Renal cortex interstitium (tissue), 11 donors: ENCODE measurements at regions not wholly inside any gene's neighbourhood (a gene's known extent, or its start where the extent isn't known, plus 50 kb on each side); places are given as distances from the start of the nearest gene placed in this dataset.

Experiments
- DNase-seq, 11 donors: peaks; one replicate each; pipeline ENCODE4 v3.0.0-alpha.2; 2013; ENCODE audit warnings: low read depth in 9 of 11, low spot score in 4 of 11; ENCODE audit errors: extremely low read depth in 1 of 11

DNA sequence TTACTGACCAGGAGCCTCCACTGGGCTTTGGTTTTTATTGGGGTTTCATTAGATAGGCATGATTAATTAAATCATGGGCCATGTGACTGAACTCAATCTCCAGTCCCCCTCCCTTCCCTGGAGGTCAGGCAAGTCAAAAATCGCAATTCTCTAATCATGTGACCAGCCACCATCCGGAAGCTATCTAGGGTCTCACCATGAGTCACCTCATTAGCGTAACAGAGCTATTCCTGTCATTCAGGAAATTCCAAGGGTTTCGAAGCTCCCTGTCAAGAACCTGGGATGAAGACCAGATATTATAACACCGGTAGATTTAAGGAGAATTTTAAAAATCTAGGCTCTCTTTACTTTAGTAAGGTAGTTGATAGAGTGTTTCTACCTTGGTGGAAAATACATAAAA is 180.3 kb upstream of the TCF4 start:
- DNase-seq = no peak

DNA sequence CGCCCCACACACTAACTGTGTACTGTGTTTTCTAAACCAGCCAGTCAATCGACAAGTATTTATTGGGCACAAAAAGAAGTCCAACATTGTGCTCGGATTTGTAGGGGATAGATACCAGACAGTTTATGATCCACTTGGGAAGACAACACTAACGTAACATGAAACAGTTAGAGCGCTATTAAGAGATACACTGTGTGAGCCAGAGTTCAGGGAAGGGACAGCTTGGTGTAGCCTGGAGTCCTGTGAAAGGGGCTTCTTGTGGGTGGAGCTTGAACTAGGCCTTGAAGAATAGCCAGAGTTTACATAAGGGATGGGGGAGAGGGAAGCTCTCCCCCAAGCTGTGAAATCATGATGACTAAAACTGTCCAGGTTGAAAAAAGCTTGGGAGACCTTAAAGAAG is 176.4 kb upstream of the TCF4 start:
- DNase-seq = no peak

DNA sequence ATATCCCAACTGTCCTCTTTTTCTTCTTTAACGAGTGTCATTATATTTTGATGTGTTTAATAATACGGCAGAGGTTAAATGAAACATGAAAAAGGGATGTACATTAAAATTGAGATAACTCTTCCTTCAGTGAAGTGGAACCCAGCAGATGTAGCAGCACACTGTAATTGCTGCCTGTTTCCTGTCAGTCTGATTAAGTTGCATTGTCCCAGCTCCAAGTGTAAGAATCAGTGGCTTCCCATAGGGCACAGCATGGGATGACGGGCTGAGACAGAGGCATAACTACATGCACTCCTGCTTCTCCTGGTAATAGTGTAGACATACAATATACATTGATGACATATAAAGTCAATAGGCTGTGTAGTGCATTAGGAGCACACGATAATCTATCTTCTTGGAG is 175.8 kb upstream of the TCF4 start:
- no peak for DNase-seq

DNA sequence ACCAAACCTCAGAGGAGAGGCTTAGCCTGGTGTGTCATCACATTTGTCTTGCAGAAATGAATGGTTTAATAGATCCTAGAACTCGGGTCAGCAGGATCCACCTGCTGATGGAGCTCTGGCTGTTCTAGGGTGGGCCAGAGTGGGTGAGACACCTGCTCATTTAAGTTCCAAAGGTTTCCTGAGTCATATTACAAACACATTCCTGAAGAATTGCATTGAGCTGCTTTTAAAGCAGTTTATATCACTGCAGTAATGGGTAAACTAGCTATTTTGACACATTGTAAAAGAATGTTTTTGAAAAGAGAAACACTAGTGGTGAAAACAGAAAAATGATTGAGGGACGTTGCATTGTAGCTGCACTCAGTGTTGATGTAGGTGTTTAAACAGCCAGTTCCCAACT is 175.3 kb upstream of the TCF4 start:
- DNase-seq = no peak

DNA sequence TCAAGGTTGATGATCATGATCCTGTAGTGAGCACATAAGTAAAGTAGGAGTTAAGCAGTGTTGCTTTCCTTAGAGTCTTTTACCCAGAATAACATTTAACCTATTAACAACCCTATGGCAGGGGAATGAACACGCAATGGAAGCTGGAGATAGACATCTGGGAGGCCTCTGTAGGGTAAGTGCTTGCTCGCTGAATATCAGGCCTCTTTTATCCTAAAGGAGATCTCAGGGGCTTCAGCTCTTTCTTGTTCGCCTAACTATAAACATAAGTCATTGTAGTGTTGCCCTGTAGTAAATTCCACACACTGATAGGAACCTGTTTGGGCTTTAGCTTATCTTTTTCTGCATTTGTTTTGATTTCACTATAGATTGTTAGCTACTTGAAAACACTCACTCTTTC is 174.4 kb upstream of the TCF4 start:
- DNase-seq = no peak

DNA sequence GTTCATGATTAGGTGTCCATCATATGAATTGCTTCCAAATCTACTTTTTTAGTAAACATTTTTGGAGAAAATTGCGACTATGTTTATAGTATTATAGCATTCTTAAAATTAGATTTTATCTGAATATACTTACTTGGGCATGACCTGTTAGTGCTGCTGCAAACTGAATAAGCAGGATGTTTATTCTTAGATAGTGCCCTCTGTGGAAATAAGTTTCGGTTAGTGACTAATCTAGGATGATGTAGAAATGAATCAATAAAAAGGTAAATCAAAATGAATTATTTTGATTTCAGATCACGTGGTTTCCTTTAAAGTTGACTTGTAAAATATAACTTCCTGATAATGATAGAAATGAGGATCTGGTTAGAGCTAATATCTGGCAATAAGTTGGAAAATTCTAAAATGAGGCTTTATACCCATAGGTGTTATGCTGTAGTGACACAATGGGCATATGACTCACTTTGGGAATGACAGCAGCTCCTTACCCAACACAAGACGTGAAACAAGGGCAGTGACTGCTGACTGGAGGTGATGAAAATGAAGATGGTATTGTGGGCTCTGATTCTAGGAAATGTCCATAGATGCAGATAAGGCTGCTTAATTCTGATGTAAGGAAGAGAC is 165.8 kb upstream of the TCF4 start:
- no peak for DNase-seq

DNA sequence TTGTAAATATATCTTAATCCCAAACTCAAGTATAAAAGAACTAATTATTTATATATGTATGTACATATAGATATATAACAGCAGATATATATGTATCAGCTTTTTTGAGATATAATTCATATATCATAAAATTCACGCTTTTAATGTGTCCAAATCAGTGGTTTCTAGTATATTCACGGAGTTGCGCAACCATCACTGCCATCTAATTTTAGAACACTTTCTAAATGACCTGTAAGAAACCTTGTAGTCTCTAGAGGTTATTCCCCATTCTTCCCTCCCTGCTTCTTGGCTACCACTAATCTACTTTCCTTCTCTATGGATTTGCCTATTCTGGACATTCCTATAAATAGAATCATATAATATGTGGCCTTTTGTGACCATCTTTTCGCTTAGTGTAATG is 163.5 kb upstream of the TCF4 start:
- no peak for DNase-seq

DNA sequence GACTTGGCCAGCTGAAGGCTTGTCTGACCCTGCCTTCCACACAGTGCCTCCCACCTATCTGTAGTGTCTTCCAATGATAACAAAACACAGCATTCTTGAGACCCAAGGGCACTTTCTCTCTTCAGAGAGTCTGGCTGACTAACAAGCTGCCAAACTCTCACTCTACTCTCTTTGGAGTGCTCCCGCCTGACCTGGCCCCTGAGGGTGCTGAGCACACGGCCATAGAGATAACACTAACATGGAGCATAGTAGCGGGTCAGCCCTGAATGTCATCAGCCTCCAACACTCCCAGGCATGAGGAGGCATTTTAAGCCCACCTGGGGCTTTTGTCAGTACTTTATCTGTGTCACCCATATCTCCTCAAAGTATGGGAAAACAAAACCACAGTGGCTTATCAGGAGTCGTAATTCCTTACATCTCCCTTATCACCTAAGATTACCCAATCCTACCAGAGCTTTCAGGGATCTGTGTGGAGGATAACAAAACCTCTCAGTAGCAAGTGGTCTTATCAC is 160.3 kb upstream of the TCF4 start:
- no peak for DNase-seq

DNA sequence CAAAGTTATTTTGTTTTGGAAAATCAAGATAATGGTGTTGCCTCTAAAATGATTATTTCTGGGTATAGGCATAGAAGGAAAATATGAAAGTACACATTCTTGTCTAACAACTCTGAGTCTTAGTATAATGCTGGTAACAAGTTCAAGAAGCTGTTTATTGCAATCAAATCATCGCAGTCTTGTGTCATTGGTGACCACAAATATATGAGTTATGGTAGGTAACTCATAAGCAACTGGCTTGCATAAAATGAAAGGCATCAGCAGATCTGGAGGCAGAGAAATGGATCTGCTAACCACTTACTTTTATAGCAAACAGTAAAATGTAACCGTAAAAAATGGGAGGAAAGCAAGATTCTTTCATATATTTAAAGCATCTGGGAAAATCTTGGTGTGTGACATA is 156.2 kb upstream of the TCF4 start:
- no peak for DNase-seq

DNA sequence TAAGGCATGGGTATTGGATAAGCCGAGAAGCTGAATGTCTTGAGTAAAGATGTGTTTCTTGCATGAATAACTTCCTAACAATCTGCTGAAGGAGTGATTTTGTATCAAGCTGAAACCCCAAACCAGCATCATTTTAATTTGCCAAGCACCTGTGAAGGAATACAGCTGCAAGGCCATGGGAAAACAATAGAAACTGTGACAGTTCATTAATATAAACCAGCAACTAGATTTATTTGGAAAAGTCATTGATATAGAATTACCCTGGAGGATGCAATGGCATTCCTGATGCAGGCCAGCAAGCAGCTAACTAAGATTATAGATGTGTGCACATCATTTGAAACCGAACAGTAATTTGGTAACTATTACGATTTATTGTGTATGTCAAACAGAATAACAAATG is 155.7 kb upstream of the TCF4 start:
- DNase-seq = peak in 3 of 11 donors; percentile 9 to 44 (median 12)

DNA sequence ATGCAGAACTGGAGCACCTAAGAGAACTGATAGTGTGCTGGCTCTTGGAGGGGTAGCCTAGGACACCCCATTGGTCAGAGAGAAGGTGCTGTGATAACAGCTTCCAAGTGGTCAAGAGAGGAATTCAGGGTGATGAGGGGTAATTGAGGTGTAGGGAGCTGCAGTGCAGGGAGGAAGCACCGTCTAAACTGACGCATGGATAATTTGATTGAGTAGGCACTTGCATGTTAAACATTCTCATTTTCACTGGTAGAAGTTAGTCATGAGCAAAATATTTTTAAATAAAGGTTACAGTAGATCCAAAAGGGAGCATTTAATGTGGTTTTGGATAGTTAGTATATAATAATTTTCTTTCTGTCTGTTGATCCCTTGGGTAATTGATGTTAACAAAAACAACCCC is 155.1 kb upstream of the TCF4 start:
- DNase-seq = no peak

DNA sequence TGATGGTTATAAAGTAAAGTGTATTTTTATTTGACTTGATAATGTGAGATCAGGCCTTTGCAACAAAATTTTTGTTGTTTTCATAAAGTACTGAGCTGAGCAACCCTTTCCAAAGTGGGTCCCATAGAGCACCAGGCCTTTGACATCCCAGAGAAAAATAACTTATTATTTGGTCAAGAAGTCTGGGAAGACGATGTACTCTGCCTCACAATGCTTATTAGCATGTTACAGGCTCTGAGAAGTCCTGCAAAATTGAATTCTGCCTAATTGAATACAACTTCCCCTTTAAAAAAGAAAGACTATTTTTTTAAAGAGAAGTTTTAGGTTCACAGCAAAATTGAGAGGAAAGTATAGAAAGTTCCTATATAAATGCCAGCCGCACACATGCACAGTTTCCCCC is 151.5 kb upstream of the TCF4 start:
- no peak for DNase-seq

DNA sequence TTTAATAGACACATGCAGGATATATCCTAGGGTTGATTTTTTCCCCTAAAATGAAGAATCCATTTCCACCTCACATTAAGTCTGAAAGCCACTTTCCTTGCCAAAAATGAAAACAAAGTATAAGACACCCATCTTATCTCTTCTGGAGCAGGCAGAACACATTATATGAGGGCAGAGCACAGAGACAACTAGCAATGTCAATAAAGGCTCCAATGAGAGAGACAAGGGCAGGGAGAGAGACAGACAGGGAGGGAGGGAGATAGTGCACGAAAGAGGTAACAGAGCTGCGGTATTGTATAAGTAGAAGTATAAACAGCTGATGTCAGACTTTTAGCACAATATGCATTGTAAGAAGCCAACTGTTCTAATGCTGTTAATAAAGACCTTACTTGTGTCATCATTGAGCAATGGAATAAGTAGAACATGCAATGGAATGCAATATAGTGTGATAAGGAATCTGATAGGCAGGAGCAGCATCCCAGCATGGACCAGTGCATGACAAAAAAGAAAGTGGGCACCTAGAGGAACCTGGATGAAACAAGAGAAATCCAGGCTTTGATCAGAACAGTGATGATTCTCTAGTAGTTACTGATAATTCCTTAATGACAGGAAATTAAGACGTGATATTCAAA is 150.6 kb upstream of the TCF4 start:
- no peak for DNase-seq

DNA sequence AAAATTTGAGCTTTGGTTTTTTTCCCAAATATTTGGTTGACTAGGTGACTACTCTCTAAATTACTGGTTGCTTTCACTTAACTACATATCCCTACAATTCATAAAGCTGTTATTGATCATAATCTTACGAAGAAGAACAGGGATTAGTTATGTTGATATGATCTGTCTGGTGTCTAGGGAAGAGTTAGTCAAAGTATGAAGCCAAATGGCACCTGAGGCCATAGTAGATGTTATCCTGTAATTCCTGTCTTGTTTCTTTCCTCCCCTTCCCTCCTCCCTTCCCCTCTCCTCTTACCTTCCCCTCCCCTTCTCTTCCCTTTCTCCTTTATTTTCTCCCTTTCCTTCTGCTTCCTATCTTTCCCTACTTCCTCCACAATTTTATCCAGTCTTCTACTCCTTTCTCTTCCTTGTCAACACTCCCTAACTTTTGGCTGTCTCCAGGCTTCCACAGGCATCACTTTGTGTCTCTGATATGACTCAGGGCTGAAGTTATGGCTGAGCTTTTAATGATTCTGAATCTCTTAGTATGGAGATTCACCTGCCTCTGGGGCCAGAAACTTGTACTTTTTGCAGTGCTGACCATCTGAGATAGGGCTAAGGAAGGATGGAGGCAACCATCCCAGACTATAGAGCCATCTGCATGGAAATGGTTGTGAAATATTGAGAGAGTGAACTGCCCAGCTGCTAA is 149.9 kb upstream of the TCF4 start:
- no peak for DNase-seq

DNA sequence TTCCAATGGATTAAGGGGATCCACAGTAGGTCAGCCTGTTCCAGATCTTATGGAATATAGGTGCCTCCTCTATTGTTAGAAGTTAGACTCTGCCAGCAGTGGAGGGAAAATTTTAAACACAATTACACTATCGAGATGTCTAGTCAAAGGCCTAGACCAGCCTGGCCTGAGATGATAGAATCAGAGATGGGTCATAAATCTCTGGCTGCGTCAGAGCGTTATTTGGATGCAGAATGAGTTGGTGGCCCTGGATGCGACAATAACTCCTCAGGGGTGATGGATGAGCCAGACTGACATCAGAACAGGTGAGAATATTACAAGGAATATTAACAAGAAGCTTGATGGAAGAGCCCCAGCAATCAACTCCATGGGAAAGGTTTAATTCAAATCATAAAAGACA is 149.3 kb upstream of the TCF4 start:
- no peak for DNase-seq

DNA sequence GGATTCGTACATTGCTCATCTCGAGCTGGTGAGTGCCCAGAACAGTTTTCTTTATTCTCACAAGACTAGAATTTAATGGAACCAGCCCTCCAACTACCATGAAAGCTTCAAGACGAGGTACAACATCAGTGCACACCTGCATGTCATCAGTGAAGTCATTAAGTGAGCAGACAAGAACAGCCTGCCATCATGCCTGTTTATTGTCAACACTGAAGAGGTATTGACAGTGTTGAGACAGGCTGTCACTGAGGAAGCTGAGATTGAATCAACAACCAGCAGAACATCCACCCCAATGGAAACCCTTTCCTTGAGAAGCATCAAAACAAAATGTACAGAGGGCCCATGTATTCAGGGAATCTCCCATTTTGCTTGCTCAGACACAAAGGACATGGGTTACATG is 148.0 kb upstream of the TCF4 start:
- no peak for DNase-seq

DNA sequence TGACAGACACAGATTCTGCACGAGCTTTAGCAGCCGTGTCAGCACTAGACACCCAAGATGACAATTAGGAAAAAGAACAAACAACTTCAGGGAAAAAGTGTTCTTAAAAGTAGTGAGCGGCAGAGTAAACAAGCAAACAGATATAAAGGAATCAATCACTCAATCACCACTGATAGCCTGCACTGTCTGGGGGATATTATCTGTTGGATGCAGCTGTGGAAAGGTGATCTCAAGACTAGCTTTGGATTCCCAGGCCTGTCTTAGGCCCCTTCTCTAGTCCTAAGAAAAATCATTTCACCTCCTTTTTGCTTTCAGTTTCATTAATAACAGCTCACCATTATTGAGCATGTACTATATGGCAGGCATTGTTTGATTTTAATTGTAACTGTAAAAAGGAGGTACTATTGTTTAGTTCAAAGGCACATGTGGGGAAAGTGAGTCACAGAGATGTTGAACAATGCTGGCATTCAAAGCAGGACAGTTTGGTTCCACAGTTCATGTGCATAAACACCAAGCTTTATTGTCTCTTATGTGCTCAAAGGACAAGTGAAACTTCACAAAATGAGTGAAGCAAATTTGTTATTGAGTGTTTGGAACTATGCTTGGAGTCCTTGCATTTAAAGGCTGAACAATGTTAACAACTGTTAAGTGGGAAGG is 147.3 kb upstream of the TCF4 start:
- DNase-seq = no peak

DNA sequence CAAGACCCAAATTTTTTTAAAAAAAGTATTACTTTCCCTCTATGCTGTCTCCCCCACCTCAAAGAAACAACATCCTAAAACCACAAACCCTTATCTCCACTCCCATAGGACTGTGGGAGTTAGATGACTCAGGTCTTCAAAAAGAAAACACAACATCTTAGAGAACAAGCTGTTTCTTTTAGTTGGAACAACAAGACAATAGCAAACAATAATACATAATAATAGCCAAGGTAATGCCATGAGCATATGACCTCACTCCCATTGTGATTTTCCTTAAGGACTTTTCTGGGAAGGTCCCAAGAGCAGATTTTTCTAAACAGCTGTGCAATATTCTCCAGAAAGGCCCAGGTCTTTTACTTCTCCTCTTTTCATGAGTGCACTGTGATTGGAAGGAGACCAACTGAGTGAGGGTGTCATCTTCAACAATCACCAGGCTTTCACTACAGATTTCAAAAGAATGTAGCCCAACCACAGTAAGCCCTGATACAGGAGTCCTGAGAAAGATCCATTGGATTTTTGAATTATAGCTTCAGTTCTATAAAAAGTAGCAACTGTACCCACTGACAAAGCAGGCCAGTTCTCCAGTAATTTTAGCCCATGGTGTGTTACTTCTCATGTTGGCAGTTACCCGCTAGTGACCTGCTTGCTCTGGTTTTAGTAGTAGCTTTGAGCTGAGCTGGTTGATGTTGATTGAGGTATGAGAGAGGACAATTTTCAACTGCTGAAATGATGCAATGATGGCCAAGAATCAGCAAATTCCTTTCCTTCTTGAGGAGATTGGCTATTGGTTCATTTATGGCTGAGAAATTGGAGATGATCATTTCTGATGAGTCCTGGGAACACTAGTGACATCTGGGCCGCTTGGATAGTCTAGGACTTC is 144.5 kb upstream of the TCF4 start:
- no peak for DNase-seq

DNA sequence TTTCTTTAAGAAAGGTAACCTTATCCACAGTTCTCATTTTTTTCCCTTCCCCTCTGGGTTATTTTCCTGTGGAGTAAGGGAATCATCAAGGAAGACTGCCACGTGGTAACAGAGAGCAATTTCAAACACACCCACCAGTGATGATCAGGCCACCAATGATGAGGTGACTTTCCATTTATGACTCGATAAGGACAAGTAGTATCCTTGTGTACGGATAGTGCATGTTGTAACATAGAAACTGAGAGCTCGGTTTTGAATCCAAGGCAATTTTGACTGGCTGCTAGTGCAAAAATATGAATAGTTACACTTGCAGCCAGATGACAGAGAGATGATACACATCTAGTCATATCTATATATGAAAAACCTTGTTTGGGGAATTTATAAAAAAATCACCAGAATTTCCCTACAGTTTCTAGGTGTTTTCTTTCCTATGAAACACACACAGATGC is 143.6 kb upstream of the TCF4 start:
- no peak for DNase-seq
